ENCODE measurements at regions not wholly inside any gene's neighbourhood (a gene's known extent, or its start where the extent isn't known, plus 50 kb on each side); places are given as distances from the start of the nearest gene placed in this dataset.

DNA sequence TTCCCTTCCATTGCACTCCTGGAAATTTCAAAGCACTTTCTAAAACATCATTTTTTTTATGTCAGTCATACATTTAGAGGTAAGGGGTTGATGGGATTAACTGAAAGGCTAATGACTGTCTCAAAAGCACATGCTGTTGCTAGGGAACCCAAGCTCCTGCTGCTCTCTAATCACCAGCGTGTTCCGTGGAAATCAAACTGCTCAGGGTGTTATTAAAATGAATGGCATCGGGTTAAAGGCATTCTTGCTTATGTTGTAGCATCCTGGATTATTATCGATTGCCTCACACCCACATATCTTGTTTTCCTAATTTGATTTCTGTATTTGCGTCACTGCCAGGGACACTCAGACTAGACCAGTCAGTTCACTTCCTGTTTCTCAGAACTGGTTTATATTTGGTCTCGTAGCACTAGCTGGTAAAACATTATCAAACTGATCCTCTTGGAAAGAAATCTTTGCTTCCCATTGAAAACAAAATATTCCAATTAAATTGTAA is 216.5 kb upstream of the MKLN1 start:
- DNase-seq = no peak

DNA sequence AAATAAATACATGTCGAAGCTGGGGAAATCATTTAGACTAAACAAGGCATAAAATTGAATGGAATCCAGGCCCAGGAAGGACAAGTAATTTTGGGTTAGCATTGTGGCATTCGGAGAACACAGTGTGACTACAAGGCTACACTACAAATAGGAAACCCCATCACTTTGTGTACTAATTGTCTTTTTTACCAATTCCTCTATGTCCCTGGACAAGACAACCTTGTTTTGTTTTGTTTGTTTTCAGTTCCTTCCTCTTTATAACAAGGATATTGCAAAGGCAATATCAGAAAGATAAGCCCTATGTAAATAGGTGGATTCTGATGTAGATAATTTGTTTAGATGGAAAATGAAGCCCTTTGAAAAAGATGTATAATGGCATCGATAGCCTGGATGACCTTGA is 215.9 kb upstream of the MKLN1 start:
- no peak for DNase-seq

DNA sequence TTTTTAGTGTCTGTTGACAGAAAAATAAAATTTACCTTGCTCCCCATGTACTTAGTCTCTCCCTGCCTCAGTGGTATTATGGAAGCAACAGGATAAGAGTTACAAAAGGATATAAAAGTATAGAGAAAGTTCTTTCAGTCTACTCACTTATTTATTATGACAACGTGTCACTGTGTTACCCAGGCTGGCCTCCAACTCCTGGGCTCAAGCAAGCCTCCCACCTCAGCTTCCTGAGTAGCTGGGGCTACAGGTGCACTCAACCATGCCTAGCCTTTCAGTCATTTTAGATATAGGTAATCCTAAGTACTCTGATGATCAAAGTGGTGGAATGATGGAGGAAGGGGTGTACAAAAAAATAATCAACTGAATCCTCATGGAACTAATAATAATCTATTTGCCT is 215.2 kb upstream of the MKLN1 start:
- DNase-seq = no peak

DNA sequence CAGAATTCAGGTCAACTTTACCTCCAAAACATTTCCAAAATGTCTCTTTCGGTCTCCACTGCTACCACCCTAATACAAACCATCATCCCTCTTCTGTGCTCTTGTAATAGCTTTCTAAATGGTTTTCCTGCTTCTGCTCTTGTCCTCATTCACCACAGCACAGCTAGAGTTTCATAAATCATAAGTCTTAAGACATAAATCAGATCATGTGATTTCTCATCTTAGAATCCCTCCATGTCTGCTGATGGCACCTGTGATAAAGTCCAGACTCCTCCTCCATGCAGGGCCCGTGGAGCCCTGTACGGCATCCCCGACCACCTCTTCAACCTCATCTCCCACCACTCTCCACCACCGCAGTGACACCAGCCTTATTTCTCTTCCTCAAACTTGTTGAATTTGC is 212.3 kb upstream of the MKLN1 start:
- DNase-seq = no peak

DNA sequence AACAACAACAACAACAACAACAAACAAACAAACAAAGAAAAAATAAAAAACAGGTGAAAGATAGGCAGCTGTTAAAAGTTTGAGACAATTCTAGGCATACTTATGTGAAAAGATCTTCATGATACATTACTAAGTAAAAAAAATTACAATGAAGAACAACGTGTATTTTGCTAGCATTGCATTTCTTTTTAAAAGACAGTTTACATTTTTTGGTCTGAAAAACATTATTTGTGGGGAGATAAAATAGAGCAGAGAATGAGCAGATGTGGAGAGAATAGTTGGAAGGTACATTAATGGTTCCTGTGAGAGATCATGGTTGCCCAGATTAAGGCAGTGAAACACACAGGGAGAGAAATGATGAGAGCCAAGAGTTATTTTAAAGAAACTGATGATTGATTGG is 210.2 kb upstream of the MKLN1 start:
- DNase-seq = no peak

DNA sequence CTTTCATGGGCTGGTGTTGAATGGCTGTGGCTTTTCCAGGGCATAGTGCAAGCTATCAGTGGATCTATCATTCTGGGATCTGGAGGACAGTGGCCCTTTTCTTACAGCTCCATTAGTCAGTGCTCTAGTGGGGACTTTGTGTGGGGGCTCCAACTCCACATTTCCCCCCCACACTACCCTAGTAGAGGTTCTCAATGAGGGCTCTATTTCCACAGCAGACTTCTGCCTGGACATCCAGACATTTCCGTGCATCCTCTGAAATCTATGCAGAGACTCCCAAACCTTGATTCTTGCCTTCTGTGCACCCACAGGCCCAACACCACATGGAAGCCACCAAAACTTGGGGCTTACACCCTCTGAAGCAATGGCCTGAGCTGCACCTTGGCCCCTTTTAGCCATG is 208.3 kb upstream of the MKLN1 start:
- no peak for DNase-seq

DNA sequence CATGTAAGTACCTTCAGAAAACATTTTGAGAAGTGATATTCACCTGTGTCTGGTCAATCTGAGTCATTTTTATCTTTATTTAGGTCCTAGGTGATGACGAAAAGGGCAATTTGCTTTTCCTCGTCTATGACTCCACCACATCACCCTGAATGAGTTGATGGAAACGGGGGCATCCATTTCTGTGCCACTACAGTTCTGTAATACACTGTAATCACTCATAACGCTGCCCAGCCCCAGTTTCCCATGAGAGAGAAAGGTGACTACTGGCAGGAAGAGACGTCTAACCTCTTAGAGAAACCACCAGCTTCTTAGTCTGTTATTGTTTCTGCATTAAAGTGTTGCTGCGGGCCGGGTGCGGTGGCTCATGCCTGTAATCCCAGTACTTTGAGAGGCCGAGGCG is 205.3 kb upstream of the MKLN1 start:
- DNase-seq = no peak

DNA sequence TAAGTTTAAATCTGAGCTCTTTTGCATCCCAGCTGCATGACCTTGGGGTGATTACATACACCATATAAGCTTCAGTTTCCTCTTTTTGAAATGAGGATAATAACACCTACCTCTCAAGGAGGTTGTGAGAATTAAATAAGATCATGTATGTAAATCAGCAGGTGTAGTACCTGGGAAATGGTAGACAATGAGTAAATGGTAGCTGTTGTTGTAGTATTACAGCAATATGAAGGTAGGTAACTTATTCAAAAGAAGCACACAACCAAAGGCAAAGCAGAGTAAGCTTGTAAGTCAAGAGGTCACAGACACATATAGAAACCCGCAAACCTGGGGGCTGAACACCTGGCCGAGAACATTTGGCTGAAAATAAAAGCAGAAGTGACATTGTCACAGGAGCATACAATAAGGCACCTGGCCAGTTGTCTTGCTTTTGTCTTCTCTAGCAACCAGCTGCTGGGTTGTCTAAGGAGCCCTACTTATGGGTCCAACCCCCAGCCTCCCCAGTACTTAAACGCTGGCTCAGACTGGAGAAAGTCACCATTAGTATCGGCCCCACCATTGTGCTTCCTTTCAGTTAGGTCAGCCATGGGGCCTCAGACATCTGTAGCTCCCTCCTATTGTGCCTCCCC is 203.6 kb upstream of the MKLN1 start:
- DNase-seq = no peak

DNA sequence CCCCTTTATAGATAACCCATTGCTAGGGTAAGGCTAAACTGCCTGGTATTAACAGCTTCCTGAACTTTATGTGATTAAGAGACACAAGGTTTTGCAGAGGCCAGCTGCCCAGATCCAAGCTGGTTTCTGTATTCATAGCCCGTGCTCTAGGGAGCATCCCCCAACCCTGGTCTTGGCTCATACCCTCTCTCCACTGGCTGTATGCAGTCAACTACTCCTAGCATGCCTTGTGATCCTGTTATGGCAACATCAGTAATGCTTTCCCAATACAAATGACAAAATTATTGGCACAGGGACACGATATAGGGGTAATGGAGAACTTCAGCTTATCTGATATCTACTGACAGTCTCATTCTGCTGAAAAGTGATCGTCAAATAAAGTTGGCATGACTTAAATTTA is 202.8 kb upstream of the MKLN1 start:
- DNase-seq = no peak

DNA sequence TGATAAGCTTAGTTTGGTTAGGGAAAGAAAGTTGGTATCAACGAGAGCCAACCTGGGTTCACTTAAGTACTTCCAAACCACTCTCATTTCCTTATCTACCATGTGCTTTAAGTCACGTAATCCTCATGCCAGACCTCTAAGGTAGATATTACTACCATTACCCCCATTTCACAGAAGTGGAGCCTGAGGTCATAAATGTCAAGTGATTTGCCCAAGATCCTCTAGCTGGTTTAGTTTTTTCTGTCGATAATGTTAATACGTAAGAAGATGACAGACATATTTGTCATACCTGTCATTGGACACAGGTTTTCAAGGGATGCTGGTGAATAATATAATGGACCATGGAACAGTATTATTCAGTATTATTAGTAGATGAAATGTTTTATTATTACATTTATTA is 197.4 kb upstream of the MKLN1 start:
- DNase-seq = no peak

DNA sequence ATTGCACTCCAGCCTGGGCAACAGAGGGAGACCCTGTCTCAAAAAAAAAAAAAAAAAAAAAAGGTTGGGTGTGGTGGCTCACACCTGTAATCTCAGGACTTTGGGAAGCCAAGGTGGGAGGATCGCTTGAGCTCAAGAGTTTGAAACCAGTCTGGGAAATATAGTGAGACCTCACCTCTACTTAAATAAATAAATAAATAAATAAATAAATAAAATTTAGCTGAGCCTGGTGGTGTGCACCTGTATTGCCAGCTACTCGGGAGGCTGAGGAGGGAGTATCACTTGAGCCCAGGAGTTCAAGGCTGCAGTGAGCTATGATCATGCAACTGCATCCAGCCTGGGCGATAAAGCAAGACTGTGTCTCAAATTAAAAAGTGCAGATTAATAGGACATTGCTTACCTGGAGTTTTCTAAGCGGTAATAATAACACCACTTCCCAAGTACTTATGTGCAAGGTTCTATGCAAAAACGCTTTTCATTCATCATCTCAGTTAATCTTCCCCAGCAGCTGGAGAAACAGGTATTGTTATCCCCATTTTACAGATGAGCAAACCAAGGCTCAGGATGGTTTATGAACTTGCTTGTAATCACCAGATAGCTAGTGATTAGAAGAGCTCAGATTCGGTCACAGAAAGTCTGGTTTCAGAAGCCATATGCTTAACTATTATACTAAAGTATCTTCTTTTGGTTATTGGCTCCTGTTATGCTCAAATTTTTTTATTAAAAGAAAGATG is 196.5 kb upstream of the MKLN1 start:
- DNase-seq = no peak

DNA sequence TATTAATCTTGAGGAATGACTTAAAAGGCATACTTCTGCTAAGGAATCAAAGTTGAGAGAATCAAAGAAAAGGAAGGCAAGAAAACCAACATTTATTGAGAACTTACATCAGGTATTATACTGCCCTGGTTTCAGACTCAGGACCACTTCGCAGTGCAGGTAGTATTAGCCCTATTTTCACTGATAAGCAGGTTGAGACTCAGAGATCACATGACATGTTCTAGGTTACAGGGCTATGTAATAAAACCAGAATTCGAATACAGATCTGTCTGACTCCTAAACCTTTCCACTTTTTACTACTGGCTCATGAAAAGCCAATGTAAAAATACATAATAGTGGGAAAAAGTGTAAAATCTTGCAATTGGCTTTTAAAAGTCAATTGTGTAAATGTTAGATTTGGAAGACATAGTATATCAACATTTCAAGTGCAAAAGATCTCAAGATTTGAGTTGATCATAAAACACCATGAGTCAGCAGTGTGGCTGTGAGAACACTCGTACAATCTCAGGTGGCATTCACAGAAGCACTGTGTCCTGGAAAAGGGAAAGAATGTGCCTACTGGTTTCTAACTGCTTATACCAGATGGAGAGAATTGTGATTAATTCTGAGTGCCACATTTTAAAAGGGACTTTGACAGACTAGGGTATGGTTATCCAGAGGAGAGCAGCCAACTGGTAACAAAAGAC is 195.8 kb upstream of the MKLN1 start:
- DNase-seq = no peak

DNA sequence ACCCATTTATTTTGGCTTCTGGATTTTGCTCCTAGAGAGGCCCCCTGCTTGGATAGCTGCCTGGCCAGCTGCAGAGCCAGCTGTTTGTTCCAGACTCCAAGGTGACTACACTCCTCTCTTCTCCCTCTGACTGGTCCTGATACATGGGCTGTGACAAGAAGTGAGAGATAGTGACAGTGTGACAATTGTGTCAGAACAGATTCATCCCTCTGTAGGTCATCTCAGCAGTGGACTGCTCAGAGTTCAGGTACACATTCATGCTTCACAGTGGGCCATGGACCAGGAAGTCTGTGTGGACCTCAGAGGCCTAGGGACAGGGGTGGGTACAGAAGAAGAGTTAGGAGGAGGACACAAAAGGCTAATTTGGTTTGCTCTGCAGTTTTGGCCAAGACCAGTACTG is 188.2 kb upstream of the MKLN1 start:
- DNase-seq = no peak

DNA sequence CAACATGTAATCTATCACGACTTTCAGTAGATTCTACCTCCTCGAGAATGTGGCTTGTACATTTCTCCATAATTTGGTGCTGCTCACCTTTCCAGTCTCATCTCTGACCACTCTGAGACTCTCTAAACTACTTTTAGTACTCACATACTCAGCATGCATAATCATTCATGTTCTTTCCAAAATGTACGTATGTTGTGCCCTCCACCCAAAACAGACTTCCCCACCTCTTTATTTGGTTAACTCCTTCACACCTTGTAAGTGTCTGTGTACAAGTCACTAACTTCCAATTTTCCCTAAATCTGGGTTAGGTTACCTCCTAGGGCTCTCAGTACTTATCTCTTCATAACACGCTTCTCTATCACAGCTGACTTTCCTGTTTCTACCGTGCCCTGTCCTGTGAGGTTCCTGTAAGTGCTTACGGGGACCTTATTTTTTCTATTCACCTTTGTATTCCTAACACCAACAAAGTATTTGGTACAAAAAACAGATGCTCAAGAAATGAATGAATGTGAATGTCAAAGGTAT is 186.2 kb upstream of the MKLN1 start:
- DNase-seq = no peak

DNA sequence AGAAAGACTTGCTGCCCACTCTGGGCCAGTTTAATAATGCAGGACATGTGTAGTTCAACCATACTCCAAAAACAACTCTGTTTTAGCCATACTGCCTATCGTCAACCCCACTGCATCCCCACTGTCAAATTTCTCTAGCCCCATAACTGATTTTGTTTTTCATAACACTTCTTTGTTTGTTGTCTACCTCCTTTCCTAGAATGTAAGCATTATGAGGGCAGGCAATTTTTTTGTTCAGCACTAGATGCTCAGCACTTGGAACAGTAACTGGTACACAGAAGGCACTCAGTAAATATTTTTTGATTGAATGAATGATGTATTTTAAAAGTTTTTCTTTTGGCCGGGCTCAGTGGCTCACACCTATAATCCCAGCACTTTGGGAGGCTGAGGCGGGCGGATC is 183.8 kb upstream of the MKLN1 start:
- DNase-seq = no peak

DNA sequence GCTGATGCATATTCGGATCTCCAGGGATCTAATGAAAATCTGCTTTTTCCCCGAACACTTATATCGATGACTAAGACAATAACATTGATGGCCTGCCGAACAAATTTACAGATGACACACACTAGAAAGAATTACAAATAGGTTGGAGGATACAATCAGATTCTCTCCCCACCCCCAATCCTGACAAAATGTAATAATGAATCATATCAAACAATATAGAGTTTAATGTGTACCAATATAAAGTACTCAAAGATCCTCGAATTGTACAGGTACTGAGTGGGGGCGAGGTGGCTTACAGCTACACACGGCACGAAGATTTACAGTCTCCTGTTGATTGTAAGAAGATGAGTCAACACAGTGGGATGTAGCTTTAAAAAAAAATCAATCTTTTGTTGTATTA is 182.7 kb upstream of the MKLN1 start:
- no peak for DNase-seq

DNA sequence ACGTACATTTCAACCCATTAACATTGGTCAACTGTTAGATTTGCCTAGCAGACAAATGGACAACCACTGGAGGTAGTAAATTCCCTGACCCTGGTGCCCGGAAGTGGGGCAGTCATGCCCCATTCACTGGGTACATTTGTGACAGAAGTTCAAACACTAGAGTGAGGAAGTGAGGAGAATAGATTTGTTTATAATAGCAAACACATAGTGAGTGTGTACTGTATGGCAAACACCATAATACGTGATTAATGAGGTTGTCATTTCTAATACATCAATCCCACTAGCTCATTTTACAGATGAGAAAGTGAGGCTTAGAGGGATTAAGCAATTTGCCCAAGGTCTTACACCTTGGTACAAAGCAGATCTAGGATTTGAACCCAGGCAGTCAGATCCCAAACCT is 181.9 kb upstream of the MKLN1 start:
- no peak for DNase-seq

DNA sequence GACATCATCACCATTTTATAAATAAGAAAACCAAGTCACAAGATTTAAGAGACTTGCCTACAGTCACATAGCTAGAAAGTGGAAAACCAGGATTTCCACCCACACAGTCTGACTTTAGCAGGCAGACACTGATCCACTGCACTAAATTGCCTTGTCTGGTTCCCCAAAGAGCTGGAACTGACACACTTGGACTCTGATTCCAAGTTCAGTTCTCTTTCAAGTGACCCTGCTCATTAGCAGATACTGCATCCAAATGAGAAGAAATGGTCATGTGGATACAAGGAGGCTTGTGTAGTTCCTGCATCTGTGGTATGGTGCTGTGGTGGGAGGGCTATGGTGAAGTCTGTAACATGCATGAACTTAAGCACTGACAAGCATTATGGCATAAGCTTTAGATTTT is 180.1 kb upstream of the MKLN1 start:
- DNase-seq = no peak

DNA sequence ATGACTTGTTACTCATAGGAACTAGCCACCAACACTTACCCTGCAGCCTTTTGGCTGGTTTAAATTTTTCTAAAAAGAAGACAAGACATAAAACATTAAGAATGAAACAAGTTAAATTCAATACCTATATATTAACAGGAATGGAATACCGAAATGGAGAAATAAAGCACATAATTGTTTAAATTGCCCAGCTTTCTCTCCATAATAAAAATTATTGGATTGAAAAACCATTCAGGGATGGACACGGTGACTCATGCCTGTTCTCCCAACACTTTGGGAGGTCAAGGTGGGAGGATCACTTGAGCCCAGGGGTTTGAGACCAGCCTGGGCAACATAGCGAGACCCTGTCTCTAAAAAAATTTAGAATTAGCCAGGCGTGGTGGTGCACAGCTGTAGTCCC is 179.4 kb upstream of the MKLN1 start:
- no peak for DNase-seq

DNA sequence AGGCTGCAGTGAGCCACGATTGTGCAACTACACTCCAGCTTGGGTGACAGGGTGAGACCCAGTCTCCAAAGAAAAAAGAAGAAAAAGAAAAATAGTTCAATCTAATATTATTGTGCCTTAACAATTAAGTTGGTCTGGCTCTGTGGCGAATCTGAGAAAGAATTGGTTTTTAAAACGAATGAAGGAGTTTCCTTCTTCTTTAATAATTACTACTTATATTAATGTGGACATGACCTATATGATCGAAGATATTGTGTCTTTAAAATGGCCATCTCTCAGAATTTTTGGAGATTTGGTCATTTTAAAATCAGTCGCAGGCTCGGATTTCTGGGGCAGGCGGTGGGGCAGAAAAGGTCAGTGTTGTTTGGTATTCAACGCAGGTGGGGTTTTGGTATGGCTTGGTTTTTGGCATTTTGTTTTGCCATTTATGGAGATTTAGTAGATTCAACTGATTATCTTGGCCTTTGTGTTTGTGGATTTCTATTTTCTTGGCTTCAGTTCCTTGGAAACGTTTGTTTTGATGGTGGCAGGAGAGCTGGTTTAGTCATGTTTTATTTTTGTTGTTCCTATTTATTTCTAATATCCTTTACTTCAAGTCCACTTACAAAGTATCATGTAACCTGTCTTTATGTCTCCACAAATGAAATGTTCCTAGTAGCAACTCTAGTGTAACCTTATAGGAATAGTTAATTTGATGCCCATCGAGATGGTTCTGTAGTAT is 178.8 kb upstream of the MKLN1 start:
- no peak for DNase-seq

DNA sequence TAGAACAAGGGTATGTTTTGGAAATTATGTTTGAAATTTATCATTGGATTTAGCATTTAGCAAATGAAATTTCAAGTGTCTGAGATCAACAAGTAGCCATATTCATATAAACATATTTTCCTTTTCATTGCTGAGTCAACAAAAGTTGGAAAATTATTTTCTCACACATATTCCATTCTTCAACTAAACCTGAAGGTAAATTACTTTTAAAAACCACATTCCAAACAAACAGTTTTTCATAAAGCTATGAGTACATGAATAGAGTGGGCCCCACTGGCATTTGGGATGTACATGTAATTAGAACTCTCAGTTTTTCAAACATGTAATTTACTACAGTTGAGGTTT is 178.3 kb upstream of the MKLN1 start:
- no peak for DNase-seq

DNA sequence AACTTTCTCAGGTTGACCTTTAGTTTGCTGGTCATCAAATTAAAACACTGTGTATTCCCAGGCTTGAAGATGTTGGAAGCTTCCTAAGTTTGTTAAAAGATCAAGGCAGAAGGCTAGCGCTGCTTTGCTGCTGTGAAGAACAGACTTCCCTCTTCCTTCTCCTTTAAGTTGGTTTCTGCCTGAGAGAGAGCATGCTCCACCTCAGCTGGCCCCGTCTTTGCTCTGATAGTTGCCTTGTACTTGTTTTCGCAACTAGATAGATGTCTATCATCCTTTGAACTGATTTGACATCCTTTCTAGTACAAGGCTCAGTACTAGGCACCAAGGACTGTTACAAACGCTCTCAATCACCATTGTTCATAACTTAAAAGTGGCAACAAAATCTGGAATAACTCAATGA is 177.8 kb upstream of the MKLN1 start:
- no peak for DNase-seq

DNA sequence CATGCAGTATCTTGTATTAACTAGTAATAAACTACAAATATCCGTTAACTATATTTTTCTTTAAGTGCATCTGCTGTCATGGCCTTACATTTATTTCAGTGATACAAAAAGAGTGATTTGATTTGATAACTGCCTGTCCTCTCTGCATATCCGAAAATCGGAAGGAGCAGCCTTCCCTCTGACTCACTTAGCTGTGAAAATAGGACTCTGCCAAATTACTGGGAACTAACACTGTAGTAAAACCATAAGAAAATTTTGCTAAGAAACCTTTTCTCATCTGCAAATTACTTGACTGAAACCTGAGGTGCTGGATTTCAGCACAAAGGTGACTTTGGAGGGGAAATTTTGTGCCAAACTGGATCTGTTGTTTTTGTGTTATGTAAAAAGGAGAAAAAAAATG is 176.6 kb upstream of the MKLN1 start:
- DNase-seq = no peak

DNA sequence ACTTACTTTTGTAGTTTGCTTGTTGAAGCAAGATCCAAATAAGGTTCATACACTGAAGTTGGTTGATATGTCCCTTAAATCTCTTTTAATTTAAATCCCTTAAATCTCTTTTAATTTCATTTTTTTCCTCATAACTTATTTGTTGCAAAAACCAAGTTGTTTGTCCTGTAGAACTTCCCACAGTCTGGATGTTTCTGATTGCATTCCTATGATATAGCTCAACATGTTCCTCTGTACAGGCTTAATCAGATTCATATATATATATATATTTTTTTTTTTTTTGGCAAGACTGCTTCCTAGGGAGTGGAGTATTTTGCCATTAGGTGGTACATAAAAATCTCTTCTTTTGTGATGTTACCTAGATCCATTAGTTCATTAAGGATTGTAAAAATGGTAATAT is 174.9 kb upstream of the MKLN1 start:
- no peak for DNase-seq

Data from stimulated activated CD4-positive, alpha-beta T cell treated with anti-CD3 and anti-CD28 coated beads, Interleukin-15, amount 100 ng/mL, for 24 hours (primary cell).